GM12878 (cell line): ENCODE measurements at regions not wholly inside any gene's neighbourhood (a gene's known extent, or its start where the extent isn't known, plus 50 kb on each side); places are given as distances from the start of the nearest gene placed in this dataset.
A peak's percentile ranks its signal among the peaks of the same experiment; 100 is the strongest.

Source experiments
- ATAC-seq: fragments of 200-7000 bp; cut with Tn5 transposase; 3 replicates; pipeline ENCODE4 v1.9.1; 2020; ENCODE audit warnings: mild to moderate bottlenecking, moderate library complexity
- BruUV-seq: library from RNA; stranded (reverse); fragments of 400-500 nt; replicated peaks from 2 replicates; lab custom pipeline; 2021; lab: Mats Ljungman, UMichigan
- CTCF ChIA-PET: fragments of 300-600 bp; sonication (Branson Sonifier 250); formaldehyde crosslinking; extraction: SDS; loops from one replicate; lab custom pipeline; 2021; ENCODE audit warnings: inconsistent platforms; lab: Yijun Ruan, JAX
- POLR2A ChIA-PET: fragments of 350-600 bp; formaldehyde crosslinking; extraction: SDS; loops from one replicate; lab custom pipeline; 2021; ENCODE audit warnings: inconsistent platforms; lab: Charles Lee
- RAD21 ChIA-PET: fragments of 300-600 bp; sonication (Branson Sonifier 250); formaldehyde crosslinking; loops from one replicate; lab custom pipeline; 2023; ENCODE audit warnings: antibody characterized with exemption; ENCODE audit not compliant: unreplicated experiment; lab: Charles Lee
- SMC1A ChIA-PET: fragments of 300-600 bp; sonication (Branson Sonifier 250); formaldehyde crosslinking; loops from one replicate; lab custom pipeline; 2023; ENCODE audit not compliant: unreplicated experiment, uncharacterized antibody; lab: Charles Lee
- DNase-seq: peaks from one replicate; pipeline ENCODE4 v3.0.0-alpha.2; 2011; ENCODE audit warnings: low read depth, low spot score
- FAIRE-seq: peaks from 3 replicates; lab custom pipeline; 2011; peaks lifted over from hg19 to GRCh38; lab: Jason Lieb, UNC
- H2AFZ ChIP-seq: 2 replicates; pipeline ENCODE4 v1.6.0; 2011; ENCODE audit warnings: low read depth, low read length, control low read depth; ENCODE audit not compliant: control insufficient read depth
- H3K27ac ChIP-seq: 2 replicates; pipeline ENCODE4 v1.5.1; 2011; ENCODE audit warnings: control low read depth; ENCODE audit not compliant: control insufficient read depth, insufficient read depth
- H3K27me3 ChIP-seq, 2 experiments: replicated peaks in 1 of 2; 2 replicates each; pipeline versions ENCODE4 v1.6.0 to v1.6.1; 2011; ENCODE audit warnings: low read length in 1 of 2; ENCODE audit not compliant: control insufficient read depth in 2 of 2, insufficient read depth in 2 of 2
- H3K36me3 ChIP-seq, 2 experiments: 2 replicates each; pipeline ENCODE4 v1.5.1; 2011; ENCODE audit warnings: low read length in 1 of 2; ENCODE audit not compliant: control insufficient read depth in 2 of 2, insufficient read depth in 2 of 2
- H3K4me1 ChIP-seq: 2 replicates; pipeline ENCODE4 v1.6.1; 2011; ENCODE audit warnings: mild to moderate bottlenecking, low read length, moderate library complexity, mixed read lengths; ENCODE audit not compliant: control insufficient read depth, insufficient read depth
- H3K4me2 ChIP-seq: 2 replicates; pipeline ENCODE4 v1.6.0; 2011; ENCODE audit warnings: control low read depth; ENCODE audit not compliant: control insufficient read depth, insufficient read depth
- H3K4me3 ChIP-seq: fragments of 200-600 bp; sonication (generic); 2 replicates; pipeline ENCODE4 v1.5.1; 2016
- H3K79me2 ChIP-seq: 2 replicates; pipeline ENCODE4 v1.6.0; 2011; ENCODE audit warnings: low read length; ENCODE audit not compliant: control insufficient read depth, insufficient read depth
- H3K9ac ChIP-seq: 2 replicates; pipeline ENCODE4 v1.8.0; 2011; ENCODE audit warnings: low read length, control low read depth, mixed read lengths; ENCODE audit not compliant: control insufficient read depth, insufficient read depth
- H3K9me3 ChIP-seq: replicated peaks from 3 replicates; pipeline ENCODE4 v1.5.1; 2011; ENCODE audit warnings: mild to moderate bottlenecking, low read length; ENCODE audit not compliant: control insufficient read depth, insufficient read depth
- H4K20me1 ChIP-seq: 2 replicates; pipeline ENCODE4 v1.6.0; 2011; ENCODE audit not compliant: control insufficient read depth, insufficient read depth
- ASH2L ChIP-seq: fragments of 300-600, 200-600 bp; sonication (generic); IDR thresholded peaks from 2 replicates; pipeline ENCODE4 v1.6.1; 2017; ENCODE audit warnings: low read depth, mild to moderate bottlenecking, borderline replicate concordance
- ATF2 ChIP-seq: IDR thresholded peaks from 2 replicates; pipeline ENCODE4 v1.6.1; 2012; ENCODE audit warnings: low read length, inconsistent platforms
- CBX3 ChIP-seq: fragments of 200-600 bp; sonication (generic); IDR thresholded peaks from 2 replicates; pipeline ENCODE4 v1.6.1; 2016; ENCODE audit warnings: low read depth, borderline replicate concordance
- CREB1 ChIP-seq: IDR thresholded peaks from 2 replicates; pipeline ENCODE4 v1.6.1; 2012; ENCODE audit warnings: low read depth, mild to moderate bottlenecking, inconsistent platforms
- HDAC2 ChIP-seq: fragments of 200-600 bp; sonication (generic); IDR thresholded peaks from 2 replicates; pipeline ENCODE4 v1.6.1; 2017
- IKZF1 ChIP-seq: fragments of 450-650 bp; conservative IDR thresholded peaks from 2 replicates; pipeline ENCODE4 v1.6.1; 2017; ENCODE audit warnings: antibody characterized with exemption, mild to moderate bottlenecking
- LARP7 ChIP-seq: fragments of 450-650 bp; IDR thresholded peaks from 2 replicates; pipeline ENCODE4 v1.6.1; 2017; ENCODE audit warnings: mild to moderate bottlenecking
- MTA2 ChIP-seq: fragments of 450-650 bp; IDR thresholded peaks from 2 replicates; pipeline ENCODE4 v1.6.1; 2016; ENCODE audit warnings: low read depth, mild to moderate bottlenecking, moderate library complexity
- NFYB ChIP-seq: IDR thresholded peaks from 2 replicates; pipeline ENCODE4 v1.6.1; 2011; ENCODE audit warnings: low read depth, mild to moderate bottlenecking, low read length, improper control_type of control experiment, moderate library complexity; ENCODE audit not compliant: insufficient read depth
- PML ChIP-seq: IDR thresholded peaks from 2 replicates; pipeline ENCODE4 v1.6.1; 2012; ENCODE audit warnings: low read length, inconsistent platforms
- POLR2AphosphoS5 ChIP-seq: IDR thresholded peaks from 2 replicates; pipeline ENCODE4 v1.6.1; 2011; ENCODE audit warnings: mild to moderate bottlenecking, low read length, inconsistent platforms
- RELA ChIP-seq: fragments of 450-650 bp; IDR thresholded peaks from 2 replicates; pipeline ENCODE4 v1.8.0; 2014; ENCODE audit warnings: borderline replicate concordance; ENCODE audit not compliant: partially characterized antibody
- RELB ChIP-seq: fragments of 450-650 bp; IDR thresholded peaks from 2 replicates; pipeline ENCODE4 v1.6.1; 2017; ENCODE audit warnings: low read depth, mild to moderate bottlenecking, moderate library complexity
- RFX5 ChIP-seq: IDR thresholded peaks from 2 replicates; pipeline ENCODE4 v1.6.1; 2011; ENCODE audit warnings: low read depth, low read length, improper control_type of control experiment
- SIN3A ChIP-seq: IDR thresholded peaks from 2 replicates; pipeline ENCODE4 v1.6.1; 2012; ENCODE audit warnings: low read depth, low read length, improper control_type of control experiment
- SIX5 ChIP-seq: IDR thresholded peaks from 2 replicates; pipeline ENCODE4 v1.6.1; 2011; ENCODE audit warnings: mild to moderate bottlenecking, low read depth, low read length, moderate library complexity; ENCODE audit not compliant: severe bottlenecking
- SMAD1 ChIP-seq: fragments of 450-650 bp; IDR thresholded peaks from 2 replicates; pipeline ENCODE4 v1.6.1; 2018; ENCODE audit warnings: mild to moderate bottlenecking, low read depth; ENCODE audit not compliant: partially characterized antibody
- SMARCA5 ChIP-seq: fragments of 450-650 bp; IDR thresholded peaks from 2 replicates; pipeline ENCODE4 v1.6.1; 2017; ENCODE audit warnings: mild to moderate bottlenecking
- SREBF2 ChIP-seq: IDR thresholded peaks from 2 replicates; pipeline ENCODE4 v1.6.1; 2012; ENCODE audit warnings: mild to moderate bottlenecking, low read length
- SRF ChIP-seq, 2 experiments: IDR thresholded peaks; 2 replicates each; pipeline ENCODE4 v1.6.1; 2011; ENCODE audit warnings: low read depth in 2 of 2, low read length in 2 of 2, mild to moderate bottlenecking in 1 of 2, moderate library complexity in 1 of 2
- TBL1XR1 ChIP-seq: IDR thresholded peaks from 2 replicates; pipeline ENCODE4 v1.6.1; 2012; ENCODE audit warnings: low read depth, low read length, improper control_type of control experiment
- WGBS: methylation state at CpG from one replicate; pipeline ENCODE4 v1.1.6; 2016; ENCODE audit warnings: low lambda C conversion rate; ENCODE audit not compliant: insufficient replicate concordance, insufficient coverage; ENCODE audit errors: missing lambda C conversion rate; 5-methylcytosine and 5-hydroxymethylcytosine counted together
- in situ Hi-C: fragments of 300-500 bp; cut with MboI; formaldehyde crosslinking; loops from 9 replicates; pipeline ENCODE4 v1.14.3; 2018; ENCODE audit warnings: mixed read lengths
- intact Hi-C: fragments of 100-400 bp; cut with micrococcal nuclease; formaldehyde crosslinking; loops from one replicate; pipeline ENCODE4 v1.14.2; 2022; ENCODE audit not compliant: unreplicated experiment

- Histone ChIP-seq H3K9ac (no peak overlapping the region), H3K4me1 (peaks cover 11% of the 10 kb centered on the region; the same call in 1 of the 2 replicates), H3K4me3 (no peak overlapping the region), H3K27ac (peak overlapping the region; percentile 94), H4K20me1 (no peaks in the 10 kb centered on the region), H3K27me3 (no peaks in the 10 kb centered on the region), H3K4me2 (0 out of 2 replicates have a peak overlapping the region, but pooled peaks have one; percentile 9), H3K9me3 (peaks cover 14% of the 10 kb centered on the region), H3K36me3 (no peaks in the 10 kb centered on the region), H3K79me2 (no peaks in the 10 kb centered on the region), H2AFZ (peak overlapping the region; percentile 37)
- ATAC-seq: peak; percentile 91
- ChIA-PET POLR2A (interaction anchor here (0.5 to 4.1 kb wide), 18 partner anchors 10 to 539 kb away, joined by 3 to 31 read pairs (median 4); partner anchors contain the start of gene VRK2), RAD21 (interaction anchor here (0.6 to 4.2 kb wide), 42 partner anchors 8 to 772 kb away, joined by 3 to 54 read pairs (median 6); partner anchors contain the start of genes FANCL and VRK2), SMC1A (interaction anchor here (0.8 to 10.9 kb wide), 49 partner anchors 9 to 645 kb away, joined by 3 to 159 read pairs (median 4); partner anchors contain the start of gene VRK2), CTCF (interaction anchor here (0.6 to 3.1 kb wide), 18 partner anchors 9 to 963 kb away, joined by 3 to 17 read pairs (median 4); partner anchors contain the start of gene VRK2)
- FAIRE-seq: peak; percentile 72
- in situ Hi-C loops (loop anchor here (5.0 kb wide), 3 partner anchors 334 to 539 kb away; partner anchors contain the start of gene FANCL), intact Hi-C loops (loop anchor here (1.0 to 10.0 kb wide), 10 partner anchors 16 to 964 kb away; partner anchors contain the start of genes FANCL and VRK2)
- DNase-seq: peak; percentile 82
- 0% methylated on average over 2 of the region's 2 CpGs for WGBS
- no TSS peak for BruUV-seq
- no peak for TF ChIP-seq RELA
- TF ChIP-seq ASH2L: no peak
- TF ChIP-seq NFYB: peak; percentile 72
- TF ChIP-seq PML: peak; percentile 27; the same call in 1 of the 2 replicates
- no peak for TF ChIP-seq SREBF2
- peak; percentile 75 for TF ChIP-seq POLR2AphosphoS5
- TF ChIP-seq MTA2: peak; percentile 74; the same call in 1 of the 2 replicates
- TF ChIP-seq IKZF1: no peak
- TF ChIP-seq SIN3A: no peak
- TF ChIP-seq SMARCA5: no peak
- no peak for TF ChIP-seq RFX5
- no peak for TF ChIP-seq HDAC2
- peak; percentile 51; the same call in 1 of the 2 replicates for TF ChIP-seq RELB
- TF ChIP-seq LARP7: no peak
- peak; percentile 12; the same call in 1 of the 2 replicates for TF ChIP-seq CREB1
- peak; percentile 1 for TF ChIP-seq SMAD1
- peak; percentile 61 for TF ChIP-seq ATF2
- no peak for TF ChIP-seq SIX5
- TF ChIP-seq TBL1XR1: no peak
- TF ChIP-seq CBX3: no peak
- peak in 1 of 2 experiments; percentile 87; a peak in 2 of 4 replicates for TF ChIP-seq SRF (IDR thresholded peaks at IDR 0.05; ENCODE audit: low read depth in 2 of 2, low read length in 2 of 2)
These were observed 137.9 kb upstream of the VRK2 start for GRCh38 chr2:57908736-57909161.
